Ishikawa (cell line): ENCODE measurements at regions not wholly inside any gene's neighbourhood (a gene's known extent, or its start where the extent isn't known, plus 50 kb on each side); places are given as distances from the start of the nearest gene placed in this dataset.

Source experiments
- CEBPB ChIP-seq: IDR thresholded peaks from 2 replicates; pipeline ENCODE4 v1.6.1; 2012
- CREB1 ChIP-seq: IDR thresholded peaks from 2 replicates; pipeline ENCODE4 v1.6.1; 2012; ENCODE audit warnings: low read depth
- EGR1 ChIP-seq: IDR thresholded peaks from 2 replicates; pipeline ENCODE4 v1.6.1; 2012
- EP300 ChIP-seq: IDR thresholded peaks from 2 replicates; pipeline ENCODE4 v1.6.1; 2012; ENCODE audit warnings: borderline replicate concordance
- FOXM1 ChIP-seq: IDR thresholded peaks from 2 replicates; pipeline ENCODE4 v1.6.1; 2012; ENCODE audit warnings: low read depth, borderline replicate concordance
- MAX ChIP-seq: IDR thresholded peaks from 2 replicates; pipeline ENCODE4 v1.6.1; 2012
- NFIC ChIP-seq: IDR thresholded peaks from 2 replicates; pipeline ENCODE4 v1.6.1; 2012
- RAD21 ChIP-seq: IDR thresholded peaks from 2 replicates; pipeline ENCODE4 v1.6.1; 2012; ENCODE audit warnings: low read depth
- TAF1 ChIP-seq: IDR thresholded peaks from 2 replicates; pipeline ENCODE4 v1.6.1; 2012; ENCODE audit warnings: low read depth, mild to moderate bottlenecking
- TCF12 ChIP-seq: IDR thresholded peaks from 2 replicates; pipeline ENCODE4 v1.6.1; 2012; ENCODE audit warnings: low read depth
- TEAD4 ChIP-seq: IDR thresholded peaks from 2 replicates; pipeline ENCODE4 v1.6.1; 2012
- YY1 ChIP-seq: IDR thresholded peaks from 2 replicates; pipeline ENCODE4 v1.6.1; 2012; ENCODE audit warnings: low read depth
- ZBTB7A ChIP-seq: IDR thresholded peaks from 2 replicates; pipeline ENCODE4 v1.6.1; 2012; ENCODE audit warnings: low read depth
- TF ChIP-seq, protein P1 (sequence below): IDR thresholded peaks from 2 replicates; pipeline ENCODE4 v1.6.1; 2012
- TF ChIP-seq, protein P2 (sequence below): IDR thresholded peaks from 2 replicates; pipeline ENCODE4 v1.6.1; 2012; ENCODE audit warnings: low read depth, mild to moderate bottlenecking

DNA sequence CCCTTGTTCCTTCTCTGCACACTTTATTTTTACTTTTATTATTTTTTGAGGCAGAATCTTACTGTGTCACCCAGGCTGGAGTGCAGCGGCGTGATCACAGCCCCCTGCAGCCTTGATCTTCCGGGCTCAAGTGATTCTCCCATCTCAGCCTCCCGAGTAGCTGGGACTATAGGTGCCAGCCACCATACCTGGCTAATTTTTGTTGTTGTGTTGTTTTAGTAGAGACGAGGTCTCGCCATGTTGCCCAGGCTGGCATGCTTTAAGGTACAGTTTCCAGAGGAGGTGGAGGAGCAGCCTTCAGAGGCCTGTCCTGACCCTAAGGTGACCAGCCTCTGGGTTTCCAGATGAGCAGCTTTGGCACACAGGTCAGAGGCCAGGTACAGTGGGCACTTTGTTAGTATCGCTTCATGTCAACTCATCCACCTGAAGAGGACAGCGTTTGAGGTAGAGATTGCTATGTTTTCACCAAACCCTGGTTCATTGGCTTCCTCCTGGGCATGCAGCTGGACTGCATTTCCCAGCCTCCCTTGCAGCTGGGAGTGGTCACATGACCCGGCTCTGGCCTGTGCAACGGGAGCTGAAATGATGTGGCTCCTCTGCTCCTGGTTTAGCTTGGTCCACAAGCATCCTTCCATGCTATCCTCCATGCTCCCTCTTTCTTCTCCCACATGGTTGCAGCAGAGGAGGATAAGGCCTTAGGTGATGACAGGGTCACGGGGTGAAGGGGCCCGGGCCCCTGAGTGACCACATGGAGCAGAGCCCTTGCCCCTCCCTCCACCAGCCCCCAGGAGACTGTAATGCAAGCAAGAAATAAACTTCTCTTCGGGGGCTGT lies 139.3 kb upstream of the IER5L start:
- TF ChIP-seq, protein P1, sequence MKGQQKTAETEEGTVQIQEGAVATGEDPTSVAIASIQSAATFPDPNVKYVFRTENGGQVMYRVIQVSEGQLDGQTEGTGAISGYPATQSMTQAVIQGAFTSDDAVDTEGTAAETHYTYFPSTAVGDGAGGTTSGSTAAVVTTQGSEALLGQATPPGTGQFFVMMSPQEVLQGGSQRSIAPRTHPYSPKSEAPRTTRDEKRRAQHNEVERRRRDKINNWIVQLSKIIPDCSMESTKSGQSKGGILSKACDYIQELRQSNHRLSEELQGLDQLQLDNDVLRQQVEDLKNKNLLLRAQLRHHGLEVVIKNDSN: peak; percentile 98
- TF ChIP-seq RAD21 (peak; percentile 2; the same call in 1 of the 2 replicates), CEBPB (no peak)

GRCh38 chr9:129316281-129317030 lies 138.4 kb upstream of the IER5L start:
- TF ChIP-seq, protein P1: no peak
- TF ChIP-seq RAD21: no peak
- no peak for TF ChIP-seq TEAD4
- no peak for TF ChIP-seq EP300
- no peak for TF ChIP-seq YY1
- TF ChIP-seq FOXM1: no peak
- TF ChIP-seq ZBTB7A: no peak
- TF ChIP-seq CREB1: no peak
- TF ChIP-seq TCF12: no peak

DNA sequence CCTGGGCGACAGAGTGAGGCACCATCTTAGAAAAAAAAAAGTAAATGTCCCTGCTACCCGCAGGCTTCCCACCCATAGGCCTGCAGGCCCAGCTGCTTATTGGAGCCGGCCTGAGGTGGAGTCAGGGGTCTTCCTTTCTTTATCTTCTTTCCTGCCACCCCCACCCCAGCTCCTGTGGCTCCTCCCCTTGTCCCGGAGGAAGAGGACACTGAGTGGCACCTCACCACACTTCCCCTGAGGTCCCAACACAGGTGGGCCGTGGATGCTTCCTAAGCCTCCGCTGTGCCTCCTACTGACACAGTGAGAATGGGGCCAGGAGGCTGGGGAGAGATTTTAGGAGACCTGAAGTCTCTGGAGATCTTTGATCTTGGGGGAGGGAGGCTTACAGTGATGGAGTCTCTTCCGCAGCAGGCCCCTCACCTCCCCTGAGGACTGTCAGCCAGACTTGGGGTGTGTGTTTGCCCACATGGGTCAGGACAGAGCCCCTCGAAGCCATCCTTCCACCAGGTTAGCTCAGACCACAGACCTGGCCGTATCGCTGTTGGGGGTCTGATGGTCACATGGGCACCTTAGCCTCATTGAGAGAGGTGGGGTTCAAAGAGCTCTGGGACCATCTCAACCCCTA lies 135.4 kb upstream of the IER5L start:
- TF ChIP-seq, protein P1: no peak
- TF ChIP-seq, protein P2, sequence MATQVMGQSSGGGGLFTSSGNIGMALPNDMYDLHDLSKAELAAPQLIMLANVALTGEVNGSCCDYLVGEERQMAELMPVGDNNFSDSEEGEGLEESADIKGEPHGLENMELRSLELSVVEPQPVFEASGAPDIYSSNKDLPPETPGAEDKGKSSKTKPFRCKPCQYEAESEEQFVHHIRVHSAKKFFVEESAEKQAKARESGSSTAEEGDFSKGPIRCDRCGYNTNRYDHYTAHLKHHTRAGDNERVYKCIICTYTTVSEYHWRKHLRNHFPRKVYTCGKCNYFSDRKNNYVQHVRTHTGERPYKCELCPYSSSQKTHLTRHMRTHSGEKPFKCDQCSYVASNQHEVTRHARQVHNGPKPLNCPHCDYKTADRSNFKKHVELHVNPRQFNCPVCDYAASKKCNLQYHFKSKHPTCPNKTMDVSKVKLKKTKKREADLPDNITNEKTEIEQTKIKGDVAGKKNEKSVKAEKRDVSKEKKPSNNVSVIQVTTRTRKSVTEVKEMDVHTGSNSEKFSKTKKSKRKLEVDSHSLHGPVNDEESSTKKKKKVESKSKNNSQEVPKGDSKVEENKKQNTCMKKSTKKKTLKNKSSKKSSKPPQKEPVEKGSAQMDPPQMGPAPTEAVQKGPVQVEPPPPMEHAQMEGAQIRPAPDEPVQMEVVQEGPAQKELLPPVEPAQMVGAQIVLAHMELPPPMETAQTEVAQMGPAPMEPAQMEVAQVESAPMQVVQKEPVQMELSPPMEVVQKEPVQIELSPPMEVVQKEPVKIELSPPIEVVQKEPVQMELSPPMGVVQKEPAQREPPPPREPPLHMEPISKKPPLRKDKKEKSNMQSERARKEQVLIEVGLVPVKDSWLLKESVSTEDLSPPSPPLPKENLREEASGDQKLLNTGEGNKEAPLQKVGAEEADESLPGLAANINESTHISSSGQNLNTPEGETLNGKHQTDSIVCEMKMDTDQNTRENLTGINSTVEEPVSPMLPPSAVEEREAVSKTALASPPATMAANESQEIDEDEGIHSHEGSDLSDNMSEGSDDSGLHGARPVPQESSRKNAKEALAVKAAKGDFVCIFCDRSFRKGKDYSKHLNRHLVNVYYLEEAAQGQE: no peak

GRCh38 chr9:129312251-129313122 lies 134.4 kb upstream of the IER5L start:
- no peak for TF ChIP-seq TAF1
- TF ChIP-seq, protein P1: no peak
- no peak for TF ChIP-seq RAD21
- TF ChIP-seq CEBPB: no peak
- no peak for TF ChIP-seq EP300

- TF ChIP-seq YY1: no peak
- no peak for TF ChIP-seq MAX
- no peak for TF ChIP-seq TCF12
- no peak for TF ChIP-seq ZBTB7A
- TF ChIP-seq, protein P1: no peak
- no peak for TF ChIP-seq EGR1
- no peak for TF ChIP-seq NFIC
- TF ChIP-seq FOXM1: no peak
- no peak for TF ChIP-seq TAF1
- TF ChIP-seq CEBPB: no peak
- no peak for TF ChIP-seq TEAD4
- TF ChIP-seq EP300: no peak
- TF ChIP-seq, protein P2: no peak
- TF ChIP-seq CREB1: no peak
- no peak for TF ChIP-seq RAD21
Measured at GRCh38 chr9:129311643-129312042, 133.6 kb upstream of the IER5L start.
